Activated T-helper 17 cell treated with anti-CD3 and anti-CD28 coated beads, Interleukin-2, amount 50 U/mL, for 72 hours (primary cell): ENCODE measurements at regions not wholly inside any gene's neighbourhood (a gene's known extent, or its start where the extent isn't known, plus 50 kb on each side); places are given as distances from the start of the nearest gene placed in this dataset.

Experiments
- ATAC-seq: fragments of 150-1000 bp; cut with Tn5 transposase; replicated peaks from 2 replicates; pipeline ENCODE4 v1.10.0; 2021; ENCODE audit warnings: mild to moderate bottlenecking, moderate library complexity
- H3K27ac Mint-ChIP-seq: one replicate; pipeline ENCODE4 v1.8.0; 2022; ENCODE audit warnings: mixed read lengths
- H3K27me3 Mint-ChIP-seq: one replicate; pipeline ENCODE4 v1.8.0; 2022; ENCODE audit warnings: mixed read lengths
- H3K36me3 Mint-ChIP-seq: one replicate; pipeline ENCODE4 v1.8.0; 2022; ENCODE audit warnings: low read depth, mild to moderate bottlenecking, mixed read lengths
- H3K4me1 Mint-ChIP-seq: one replicate; pipeline ENCODE4 v1.8.0; 2022; ENCODE audit warnings: mixed read lengths
- H3K4me3 Mint-ChIP-seq: one replicate; pipeline ENCODE4 v1.8.0; 2022; ENCODE audit warnings: mild to moderate bottlenecking, mixed read lengths
- H3K9me3 Mint-ChIP-seq: one replicate; pipeline ENCODE4 v1.8.0; 2022; ENCODE audit warnings: mixed read lengths

- no peaks in the 10 kb centered on the region for H3K9me3 Mint-ChIP-seq
- no peaks in the 10 kb centered on the region for H3K4me1 Mint-ChIP-seq
- H3K4me3 Mint-ChIP-seq, result no peak overlapping the region
- no peak overlapping the region for H3K27ac Mint-ChIP-seq
- no peak for ATAC-seq
- H3K36me3 Mint-ChIP-seq, result no peaks in the 10 kb centered on the region
- no peaks in the 10 kb centered on the region for H3K27me3 Mint-ChIP-seq
Observed at GRCh38 chr13:104898484-104898883, 1637.0 kb downstream of the EFNB2 start.

GRCh38 chr13:104895521-104895920, 1639.9 kb downstream of the EFNB2 start:
- no peaks in the 10 kb centered on the region for H3K36me3 Mint-ChIP-seq
- H3K9me3 Mint-ChIP-seq, result no peaks in the 10 kb centered on the region
- no peaks in the 10 kb centered on the region for H3K27me3 Mint-ChIP-seq
- H3K4me3 Mint-ChIP-seq, result no peak overlapping the region
- H3K27ac Mint-ChIP-seq, result no peak overlapping the region
- no peaks in the 10 kb centered on the region for H3K4me1 Mint-ChIP-seq
- ATAC-seq, result no peak

GRCh38 chr13:104875038-104875754, 1660.3 kb downstream of the EFNB2 start:
- no peak for ATAC-seq
- Mint-ChIP-seq H3K9me3 (no peaks in the 10 kb centered on the region), H3K4me1 (no peaks in the 10 kb centered on the region), H3K36me3 (no peaks in the 10 kb centered on the region), H3K4me3 (no peak overlapping the region), H3K27ac (no peak overlapping the region), H3K27me3 (no peaks in the 10 kb centered on the region)

- Mint-ChIP-seq H3K36me3 (no peaks in the 10 kb centered on the region), H3K4me1 (no peaks in the 10 kb centered on the region), H3K9me3 (no peaks in the 10 kb centered on the region), H3K27ac (no peak overlapping the region), H3K27me3 (no peaks in the 10 kb centered on the region), H3K4me3 (no peak overlapping the region)
- no peak for ATAC-seq
Observed at GRCh38 chr13:104872153-104872552, 1663.3 kb downstream of the EFNB2 start.

- Mint-ChIP-seq H3K36me3 (no peaks in the 10 kb centered on the region), H3K27me3 (no peaks in the 10 kb centered on the region), H3K4me1 (no peaks in the 10 kb centered on the region), H3K4me3 (no peak overlapping the region), H3K27ac (no peak overlapping the region), H3K9me3 (no peaks in the 10 kb centered on the region)
- ATAC-seq, result no peak
Observed at GRCh38 chr13:104871456-104871855, 1664.0 kb downstream of the EFNB2 start.

GRCh38 chr13:104869501-104869900, 1666.0 kb downstream of the EFNB2 start:
- Mint-ChIP-seq H3K4me3 (no peak overlapping the region), H3K27me3 (peaks cover 3% of the 10 kb centered on the region), H3K36me3 (no peaks in the 10 kb centered on the region), H3K27ac (no peak overlapping the region), H3K9me3 (no peaks in the 10 kb centered on the region), H3K4me1 (no peaks in the 10 kb centered on the region)
- ATAC-seq, result peak; percentile 43

- Mint-ChIP-seq H3K27ac (no peak overlapping the region), H3K36me3 (no peaks in the 10 kb centered on the region), H3K9me3 (no peaks in the 10 kb centered on the region), H3K27me3 (peaks cover 3% of the 10 kb centered on the region), H3K4me1 (no peaks in the 10 kb centered on the region), H3K4me3 (no peak overlapping the region)
- ATAC-seq, result no peak
Observed at GRCh38 chr13:104868806-104869205, 1666.7 kb downstream of the EFNB2 start.

GRCh38 chr13:104855581-104855980, 1679.9 kb downstream of the EFNB2 start:
- ATAC-seq, result no peak
- Mint-ChIP-seq H3K4me1 (no peaks in the 10 kb centered on the region), H3K4me3 (no peak overlapping the region), H3K36me3 (no peaks in the 10 kb centered on the region), H3K9me3 (no peaks in the 10 kb centered on the region), H3K27me3 (no peaks in the 10 kb centered on the region), H3K27ac (no peak overlapping the region)

- Mint-ChIP-seq H3K4me1 (no peaks in the 10 kb centered on the region), H3K27me3 (no peaks in the 10 kb centered on the region), H3K4me3 (no peak overlapping the region), H3K9me3 (no peaks in the 10 kb centered on the region), H3K36me3 (no peaks in the 10 kb centered on the region), H3K27ac (no peak overlapping the region)
- ATAC-seq, result no peak
Observed at GRCh38 chr13:104854698-104855097, 1680.8 kb downstream of the EFNB2 start.

- no peaks in the 10 kb centered on the region for H3K27me3 Mint-ChIP-seq
- H3K27ac Mint-ChIP-seq, result no peak overlapping the region
- H3K36me3 Mint-ChIP-seq, result no peaks in the 10 kb centered on the region
- no peaks in the 10 kb centered on the region for H3K9me3 Mint-ChIP-seq
- no peaks in the 10 kb centered on the region for H3K4me1 Mint-ChIP-seq
- no peak for ATAC-seq
- H3K4me3 Mint-ChIP-seq, result no peak overlapping the region
Observed at GRCh38 chr13:104854007-104854406, 1681.5 kb downstream of the EFNB2 start.

GRCh38 chr13:104847922-104848321, 1687.5 kb downstream of the EFNB2 start:
- Mint-ChIP-seq H3K27ac (no peak overlapping the region), H3K4me3 (no peak overlapping the region), H3K27me3 (no peaks in the 10 kb centered on the region), H3K36me3 (no peaks in the 10 kb centered on the region), H3K4me1 (no peaks in the 10 kb centered on the region), H3K9me3 (no peaks in the 10 kb centered on the region)
- ATAC-seq, result no peak

- Mint-ChIP-seq H3K27me3 (no peaks in the 10 kb centered on the region), H3K4me3 (no peak overlapping the region), H3K4me1 (no peaks in the 10 kb centered on the region), H3K27ac (no peak overlapping the region), H3K9me3 (no peaks in the 10 kb centered on the region), H3K36me3 (no peaks in the 10 kb centered on the region)
- ATAC-seq, result no peak
Observed at GRCh38 chr13:104843401-104843800, 1692.1 kb downstream of the EFNB2 start.

- no peaks in the 10 kb centered on the region for H3K9me3 Mint-ChIP-seq
- no peak overlapping the region for H3K4me3 Mint-ChIP-seq
- no peaks in the 10 kb centered on the region for H3K27me3 Mint-ChIP-seq
- no peaks in the 10 kb centered on the region for H3K36me3 Mint-ChIP-seq
- ATAC-seq, result no peak
- H3K27ac Mint-ChIP-seq, result no peak overlapping the region
- no peaks in the 10 kb centered on the region for H3K4me1 Mint-ChIP-seq
Observed at GRCh38 chr13:104841110-104841509, 1694.4 kb downstream of the EFNB2 start.

- H3K27me3 Mint-ChIP-seq, result no peaks in the 10 kb centered on the region
- no peaks in the 10 kb centered on the region for H3K36me3 Mint-ChIP-seq
- no peak overlapping the region for H3K27ac Mint-ChIP-seq
- no peak overlapping the region for H3K4me3 Mint-ChIP-seq
- ATAC-seq, result no peak
- no peaks in the 10 kb centered on the region for H3K9me3 Mint-ChIP-seq
- no peaks in the 10 kb centered on the region for H3K4me1 Mint-ChIP-seq
Observed at GRCh38 chr13:104837756-104838155, 1697.7 kb downstream of the EFNB2 start.

- no peak for ATAC-seq
- H3K36me3 Mint-ChIP-seq, result no peaks in the 10 kb centered on the region
Observed at GRCh38 chr13:104833221-104833620, 1702.2 kb downstream of the EFNB2 start.

GRCh38 chr13:104832231-104832630, 1703.2 kb downstream of the EFNB2 start:
- Mint-ChIP-seq H3K4me1 (no peaks in the 10 kb centered on the region), H3K4me3 (no peak overlapping the region), H3K27ac (no peak overlapping the region), H3K27me3 (peaks cover 6% of the 10 kb centered on the region), H3K9me3 (peaks cover 2% of the 10 kb centered on the region), H3K36me3 (no peaks in the 10 kb centered on the region)
- ATAC-seq, result no peak

More at GRCh38 chr13:104833221-104833620, 1702.2 kb downstream of the EFNB2 start:
- Mint-ChIP-seq H3K4me3 (no peak overlapping the region), H3K4me1 (no peaks in the 10 kb centered on the region), H3K27me3 (peaks cover 6% of the 10 kb centered on the region), H3K27ac (no peak overlapping the region), H3K9me3 (no peaks in the 10 kb centered on the region)
